HG02970 (cell line): ENCODE measurements at regions not wholly inside any gene's neighbourhood (a gene's known extent, or its start where the extent isn't known, plus 50 kb on each side); places are given as distances from the start of the nearest gene placed in this dataset.

ENCODE experiments used
- ATAC-seq: cut with Tn5 transposase; IDR thresholded peaks from one replicate; pipeline ENCODE4 v1.9.1; 2021; ENCODE audit warnings: mild to moderate bottlenecking, moderate library complexity, moderate number of reproducible peaks; ENCODE audit not compliant: unreplicated experiment, low FRiP score

GRCh38 chr2:228723599-228723998 lies 542.1 kb upstream of the SPHKAP start:
- ATAC-seq = no peak

GRCh38 chr2:228722311-228722710 lies 540.8 kb upstream of the SPHKAP start:
- ATAC-seq = no peak

- ATAC-seq = no peak
These were observed 539.4 kb upstream of the SPHKAP start for GRCh38 chr2:228720895-228721294.

GRCh38 chr2:228709788-228710371 lies 528.4 kb upstream of the SPHKAP start:
- no peak for ATAC-seq

- ATAC-seq = no peak
These were observed 526.4 kb upstream of the SPHKAP start for GRCh38 chr2:228707846-228708245.

GRCh38 chr2:228705318-228705717 lies 523.8 kb upstream of the SPHKAP start:
- ATAC-seq = no peak

- ATAC-seq = no peak
These were observed 521.7 kb upstream of the SPHKAP start for GRCh38 chr2:228703152-228703551.

- ATAC-seq = no peak
These were observed 520.0 kb upstream of the SPHKAP start for GRCh38 chr2:228701506-228701905.

- no peak for ATAC-seq
These were observed 519.2 kb upstream of the SPHKAP start for GRCh38 chr2:228700638-228701037.

GRCh38 chr2:228699888-228700287 lies 518.4 kb upstream of the SPHKAP start:
- ATAC-seq = no peak

- ATAC-seq = no peak
These were observed 517.9 kb upstream of the SPHKAP start for GRCh38 chr2:228699400-228699799.

GRCh38 chr2:228698963-228699362 lies 517.5 kb upstream of the SPHKAP start:
- no peak for ATAC-seq

- ATAC-seq = no peak
These were observed 516.0 kb upstream of the SPHKAP start for GRCh38 chr2:228697456-228697855.

GRCh38 chr2:228690681-228691080 lies 509.2 kb upstream of the SPHKAP start:
- ATAC-seq = no peak

- no peak for ATAC-seq
These were observed 507.6 kb upstream of the SPHKAP start for GRCh38 chr2:228689053-228689452.

GRCh38 chr2:228688007-228688645 lies 506.6 kb upstream of the SPHKAP start:
- no peak for ATAC-seq

- ATAC-seq = no peak
These were observed 500.5 kb upstream of the SPHKAP start for GRCh38 chr2:228681979-228682378.

GRCh38 chr2:228681426-228681825 lies 499.9 kb upstream of the SPHKAP start:
- ATAC-seq = no peak

GRCh38 chr2:228678110-228678509 lies 496.6 kb upstream of the SPHKAP start:
- no peak for ATAC-seq

- ATAC-seq = no peak
These were observed 494.2 kb upstream of the SPHKAP start for GRCh38 chr2:228675646-228676045.

- no peak for ATAC-seq
These were observed 493.6 kb upstream of the SPHKAP start for GRCh38 chr2:228675091-228675490.

- no peak for ATAC-seq
These were observed 492.5 kb upstream of the SPHKAP start for GRCh38 chr2:228673876-228674554.
